ENCODE measurements at regions not wholly inside any gene's neighbourhood (a gene's known extent, or its start where the extent isn't known, plus 50 kb on each side); places are given as distances from the start of the nearest gene placed in this dataset.
"Not testable (repeated sequence)": the region's sequence is repeated elsewhere in the genome, so short reads cannot be mapped to it uniquely, and the experiment has no call there.

DNA sequence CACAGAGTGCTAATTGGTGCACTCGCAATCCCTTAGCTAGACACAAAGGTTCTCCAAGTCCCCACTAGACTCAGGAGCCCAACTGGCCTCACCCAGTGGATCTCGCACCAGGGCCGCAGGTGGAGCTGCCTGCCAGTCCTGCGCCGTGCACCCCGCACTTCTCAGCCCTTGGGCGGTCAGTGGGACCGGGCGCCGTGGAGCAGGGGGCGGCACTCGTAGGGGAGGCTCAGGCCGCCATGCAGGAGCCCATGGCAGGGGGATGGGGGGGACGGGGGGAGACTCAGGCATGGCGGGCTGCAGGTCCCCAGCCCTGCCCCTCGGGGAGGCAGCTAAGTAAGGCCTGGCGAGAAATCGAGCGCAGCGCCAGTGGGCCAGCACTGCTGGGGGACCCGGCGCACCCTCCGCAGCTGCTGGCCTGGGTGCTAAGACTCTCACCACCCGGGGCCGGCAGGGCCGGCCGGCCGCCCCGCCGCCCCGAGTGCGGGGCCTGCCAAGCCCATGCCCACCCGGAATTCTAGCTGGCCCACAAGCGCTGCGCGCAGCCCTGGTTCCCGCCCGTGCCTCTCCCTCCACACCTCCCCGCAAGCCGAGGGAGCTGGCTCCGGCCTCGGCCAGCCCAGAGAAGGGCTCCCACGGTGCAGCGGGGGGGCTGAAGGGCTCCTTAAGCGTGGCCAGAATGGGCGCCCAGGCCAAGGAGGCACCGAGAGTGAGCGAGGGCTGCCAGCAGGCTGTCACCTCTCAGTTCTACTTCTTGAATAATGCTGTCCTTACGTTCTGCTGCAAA is 258.2 kb downstream of the GALC start:
- not testable (repeated sequence) for H3K9me3 Mint-ChIP-seq; H3K36me3 Mint-ChIP-seq; ATAC-seq (replicated peaks)

DNA sequence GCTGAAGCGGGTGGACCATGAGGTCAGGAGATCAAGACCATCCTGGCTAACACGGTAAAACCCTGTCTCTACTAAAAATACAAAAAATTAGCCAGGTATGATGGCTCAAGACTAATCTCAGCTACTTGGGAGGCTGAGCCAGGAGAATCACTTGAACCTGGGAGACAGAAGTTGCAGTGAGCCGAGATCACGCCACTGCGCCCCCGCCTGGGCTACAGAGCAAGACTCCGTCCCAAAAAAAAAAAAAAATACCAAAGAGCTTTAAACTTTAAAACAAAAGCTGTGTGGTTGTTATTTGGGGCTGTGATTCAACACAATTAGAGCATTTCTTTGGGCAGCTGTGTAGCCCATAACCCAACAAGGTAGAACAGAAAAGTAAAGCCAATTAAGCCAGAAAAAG is 259.9 kb downstream of the GALC start:
- H3K36me3 Mint-ChIP-seq; DNase-seq; ATAC-seq (replicated peaks); H3K9me3 Mint-ChIP-seq; H3K4me3 Mint-ChIP-seq; H3K27ac Mint-ChIP-seq; H3K27me3 Mint-ChIP-seq; H3K4me1 Mint-ChIP-seq: not testable (repeated sequence)

More for the DNA sequence above, 258.2 kb downstream of the GALC start:
- not testable (repeated sequence) for H3K4me3 Mint-ChIP-seq, H3K27me3 Mint-ChIP-seq, DNase-seq, H3K27ac Mint-ChIP-seq, H3K4me1 Mint-ChIP-seq

DNA sequence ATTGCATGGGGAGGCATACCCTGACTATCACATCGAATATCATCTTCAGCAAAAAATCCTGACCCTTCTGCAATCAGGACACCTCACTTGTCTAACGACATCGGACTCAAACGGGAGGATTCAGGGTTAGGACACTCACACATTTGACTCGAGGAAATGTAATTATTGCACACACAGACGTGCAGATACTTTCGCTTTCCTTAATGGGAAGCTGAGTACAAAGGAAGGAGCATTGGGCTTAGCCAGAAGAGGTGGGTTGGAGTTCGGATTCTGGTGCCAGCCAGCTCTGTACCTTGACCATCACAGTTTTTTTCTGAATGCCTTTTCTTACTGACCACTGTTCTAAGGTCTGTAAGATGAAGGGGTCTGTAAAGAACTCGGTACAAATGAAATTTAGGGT is 260.4 kb downstream of the GALC start:
- Mint-ChIP-seq H3K9me3 (peaks cover 0 to 4% of the 10 kb centered on the region in 2 donors), H3K27ac (no peak overlapping the region), H3K36me3 (no peaks in the 10 kb centered on the region), H3K4me1 (no peaks in the 10 kb centered on the region), H3K27me3 (no peaks in the 10 kb centered on the region), H3K4me3 (no peak overlapping the region)
- no peak for ATAC-seq (replicated peaks)
- DNase-seq: no peak

GRCh38 chr14:87725318-87725717 is 267.7 kb downstream of the GALC start:
- H3K27ac Mint-ChIP-seq: no peak overlapping the region
- no peaks in the 10 kb centered on the region for H3K36me3 Mint-ChIP-seq
- DNase-seq: no peak
- no peaks in the 10 kb centered on the region for H3K4me1 Mint-ChIP-seq
- no peaks in the 10 kb centered on the region for H3K9me3 Mint-ChIP-seq
- no peak overlapping the region for H3K4me3 Mint-ChIP-seq
- ATAC-seq (replicated peaks): no peak
- no peaks in the 10 kb centered on the region for H3K27me3 Mint-ChIP-seq

GRCh38 chr14:87712396-87713090 is 280.4 kb downstream of the GALC start:
- no peak overlapping the region for H3K4me3 Mint-ChIP-seq
- H3K27me3 Mint-ChIP-seq: no peaks in the 10 kb centered on the region
- H3K36me3 Mint-ChIP-seq: no peaks in the 10 kb centered on the region
- H3K9me3 Mint-ChIP-seq: no peaks in the 10 kb centered on the region
- no peak overlapping the region for H3K27ac Mint-ChIP-seq
- no peaks in the 10 kb centered on the region for H3K4me1 Mint-ChIP-seq
- DNase-seq: no peak
- ATAC-seq (replicated peaks): no peak

GRCh38 chr14:87705439-87705896 is 287.5 kb downstream of the GALC start:
- DNase-seq (no peak), ATAC-seq (replicated peaks) (no peak)
- H3K27me3 Mint-ChIP-seq: no peaks in the 10 kb centered on the region
- no peak overlapping the region for H3K27ac Mint-ChIP-seq
- no peaks in the 10 kb centered on the region for H3K36me3 Mint-ChIP-seq
- H3K4me1 Mint-ChIP-seq: no peaks in the 10 kb centered on the region
- H3K4me3 Mint-ChIP-seq: no peak overlapping the region
- peaks cover 0 to 2% of the 10 kb centered on the region in 2 donors for H3K9me3 Mint-ChIP-seq

DNA sequence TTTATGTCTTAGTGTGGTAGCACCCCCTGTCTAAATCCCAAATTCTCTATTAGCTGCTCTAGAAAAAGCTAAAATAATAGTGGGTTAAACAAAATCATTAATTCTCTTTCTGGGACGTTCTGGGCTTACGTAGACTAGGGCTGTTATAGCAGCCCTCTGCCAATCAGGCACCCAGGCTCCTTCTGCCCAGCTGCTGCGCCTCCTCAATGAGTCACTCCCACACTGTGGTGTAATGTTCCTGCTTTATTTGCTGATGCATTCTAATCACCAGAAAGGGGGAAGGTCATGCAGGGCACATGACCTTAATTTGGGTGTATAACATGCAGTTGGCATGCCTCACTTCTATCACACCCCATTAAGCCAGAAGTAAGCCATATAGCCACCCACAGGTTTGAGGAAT is 294.5 kb downstream of the GALC start:
- Mint-ChIP-seq H3K4me3 (no peak overlapping the region), H3K27ac (no peak overlapping the region), H3K9me3 (peaks cover 0 to 1% of the 10 kb centered on the region in 2 donors), H3K4me1 (no peaks in the 10 kb centered on the region), H3K27me3 (no peaks in the 10 kb centered on the region), H3K36me3 (no peaks in the 10 kb centered on the region)
- ATAC-seq (replicated peaks) (no peak), DNase-seq (no peak)

DNA sequence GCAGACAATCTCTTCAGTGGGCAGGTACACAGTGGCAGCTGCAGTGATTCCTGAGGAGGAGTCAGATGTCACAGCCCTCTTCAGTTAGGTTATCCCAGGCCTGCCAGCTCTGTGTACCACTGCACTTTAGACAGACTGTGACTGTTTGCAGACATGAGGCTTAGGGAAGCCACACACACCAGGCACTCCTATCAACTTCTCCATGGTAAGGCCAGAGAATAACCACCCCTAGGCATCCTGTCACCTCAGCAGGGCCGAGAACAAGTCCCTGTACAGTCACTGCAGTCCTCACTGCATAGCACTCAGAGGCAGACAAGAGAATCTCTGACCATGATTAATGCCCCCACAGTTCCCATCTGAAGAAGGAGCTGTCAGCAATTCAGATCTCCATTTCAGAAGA is 296.5 kb downstream of the GALC start:
- Mint-ChIP-seq H3K4me3 (no peak overlapping the region), H3K27ac (no peak overlapping the region), H3K9me3 (peaks cover 0 to 1% of the 10 kb centered on the region in 2 donors), H3K27me3 (no peaks in the 10 kb centered on the region), H3K36me3 (no peaks in the 10 kb centered on the region), H3K4me1 (no peaks in the 10 kb centered on the region)
- DNase-seq (no peak), ATAC-seq (replicated peaks) (no peak)

DNA sequence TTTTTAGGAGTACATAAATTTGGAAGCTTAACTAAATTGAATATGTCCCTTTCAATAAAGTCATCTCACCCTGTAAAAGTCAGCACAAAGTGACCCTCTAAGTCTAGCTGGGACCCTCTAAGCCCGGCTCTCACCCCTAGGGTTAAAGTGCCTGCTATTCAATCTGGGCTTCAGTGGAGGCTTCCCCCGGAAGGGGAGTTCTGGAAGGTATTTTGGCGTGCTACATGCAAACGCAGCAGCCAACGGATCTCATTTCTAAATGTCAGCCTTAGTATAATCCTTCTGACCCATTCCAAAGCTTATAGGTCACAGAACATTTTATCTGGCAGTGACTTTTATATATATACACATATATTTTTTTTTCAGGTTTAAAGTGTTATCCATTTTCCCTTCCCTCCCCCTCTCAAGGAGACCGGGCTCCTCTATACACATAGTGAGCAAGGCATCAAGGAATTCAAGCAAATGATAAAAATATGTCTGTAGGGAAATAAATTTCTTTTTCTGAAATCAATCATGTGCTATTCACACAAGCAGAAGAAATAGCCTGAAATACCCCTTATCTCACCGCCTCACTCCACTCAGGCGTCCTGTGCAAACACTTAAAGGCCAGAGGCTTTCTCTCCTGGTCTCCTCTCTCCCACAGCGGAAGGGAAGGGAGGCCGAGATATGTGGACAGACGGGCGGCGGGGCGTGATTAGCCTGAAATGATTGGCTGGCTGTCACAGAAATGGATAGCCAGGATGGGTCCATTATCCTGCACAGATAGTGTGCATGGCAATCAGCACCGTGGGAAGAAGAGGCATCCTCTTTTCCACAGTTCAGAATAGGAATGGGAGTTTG is 301.7 kb downstream of the GALC start:
- no peak for DNase-seq
- Mint-ChIP-seq H3K27ac (no peak overlapping the region), H3K9me3 (peaks cover 0 to 1% of the 10 kb centered on the region in 2 donors), H3K27me3 (peaks cover 0 to 3% of the 10 kb centered on the region in 2 donors), H3K36me3 (no peaks in the 10 kb centered on the region), H3K4me3 (no peak overlapping the region), H3K4me1 (no peaks in the 10 kb centered on the region)
- no peak for ATAC-seq (replicated peaks)

- DNase-seq (no peak), ATAC-seq (replicated peaks) (no peak)
- peaks cover 0 to 3% of the 10 kb centered on the region in 2 donors for H3K27me3 Mint-ChIP-seq
- H3K36me3 Mint-ChIP-seq: no peaks in the 10 kb centered on the region
- no peak overlapping the region for H3K4me3 Mint-ChIP-seq
- H3K27ac Mint-ChIP-seq: no peak overlapping the region
- no peaks in the 10 kb centered on the region for H3K4me1 Mint-ChIP-seq
- H3K9me3 Mint-ChIP-seq: peaks cover 0 to 1% of the 10 kb centered on the region in 2 donors
Observed at GRCh38 chr14:87690076-87690613, 302.8 kb downstream of the GALC start.

GRCh38 chr14:87688524-87688923 is 304.5 kb downstream of the GALC start:
- DNase-seq (no peak), ATAC-seq (replicated peaks) (no peak)
- Mint-ChIP-seq H3K4me1 (no peaks in the 10 kb centered on the region), H3K36me3 (no peaks in the 10 kb centered on the region), H3K27ac (no peak overlapping the region), H3K9me3 (no peaks in the 10 kb centered on the region), H3K27me3 (peaks cover 0 to 3% of the 10 kb centered on the region in 2 donors), H3K4me3 (no peak overlapping the region)

DNA sequence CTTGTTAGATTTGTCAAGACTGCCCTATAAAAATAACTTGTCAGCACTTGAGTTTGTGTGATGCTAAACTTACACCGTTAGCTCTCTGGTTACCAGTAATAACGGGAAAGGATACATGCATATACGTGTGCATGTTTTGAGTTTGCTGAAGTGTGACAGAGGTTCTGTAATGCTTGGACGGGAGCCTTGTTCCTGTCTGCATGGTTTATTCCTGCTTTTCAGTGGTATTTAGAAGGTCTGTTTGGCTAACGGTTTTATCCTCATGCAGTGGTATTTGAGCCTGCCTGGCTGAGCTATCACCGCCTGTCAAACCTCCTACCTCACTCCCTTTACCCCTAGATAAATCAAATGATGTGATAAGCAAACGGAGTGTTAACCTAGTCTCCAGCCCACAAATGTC is 305.6 kb downstream of the GALC start:
- Mint-ChIP-seq H3K9me3 (no peaks in the 10 kb centered on the region), H3K27me3 (peaks cover 0 to 3% of the 10 kb centered on the region in 2 donors), H3K4me3 (no peak overlapping the region), H3K36me3 (no peaks in the 10 kb centered on the region), H3K27ac (no peak overlapping the region), H3K4me1 (no peaks in the 10 kb centered on the region)
- DNase-seq (no peak), ATAC-seq (replicated peaks) (no peak)

DNA sequence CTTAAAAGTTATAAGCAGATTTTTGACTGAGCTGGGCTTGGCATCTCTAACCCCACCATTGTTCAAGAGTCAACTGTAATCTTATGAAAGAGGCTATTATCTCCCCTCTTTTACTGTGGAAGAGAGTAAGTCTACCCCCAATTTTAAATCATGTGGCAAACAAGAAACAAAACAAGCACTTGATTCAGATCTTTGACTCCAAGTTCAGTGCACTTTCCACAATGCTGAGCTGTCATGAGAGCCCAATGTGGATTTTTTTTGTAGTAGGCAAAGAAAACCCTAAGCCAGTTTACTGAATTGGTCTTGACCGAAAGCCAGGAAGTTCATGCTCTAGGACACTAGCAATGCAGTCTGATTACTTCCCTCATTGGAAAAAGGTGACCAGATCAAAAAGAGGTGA is 306.2 kb downstream of the GALC start:
- Mint-ChIP-seq H3K27me3 (peaks cover 0 to 3% of the 10 kb centered on the region in 2 donors), H3K27ac (no peak overlapping the region), H3K4me3 (no peak overlapping the region), H3K36me3 (no peaks in the 10 kb centered on the region), H3K9me3 (no peaks in the 10 kb centered on the region), H3K4me1 (no peaks in the 10 kb centered on the region)
- DNase-seq (no peak), ATAC-seq (replicated peaks) (no peak)

DNA sequence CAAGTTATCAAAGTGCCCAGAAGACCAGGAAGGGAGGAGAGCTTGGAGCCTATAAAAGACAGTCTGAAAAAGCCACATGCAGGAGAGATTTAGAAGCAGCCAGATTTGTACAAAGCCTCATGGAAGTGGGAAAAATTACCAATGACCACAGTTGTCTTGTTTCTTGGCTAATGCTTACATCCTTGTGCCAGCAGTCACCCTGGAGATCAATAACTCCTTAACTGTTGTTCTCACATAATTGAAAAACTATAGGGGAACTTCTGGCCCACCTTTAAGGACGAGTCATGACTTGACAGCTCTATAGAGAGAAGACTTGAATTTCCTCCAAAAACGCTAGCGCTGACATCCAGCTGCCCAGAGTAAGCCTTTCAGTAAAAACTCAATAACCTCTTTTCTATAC is 313.1 kb downstream of the GALC start:
- DNase-seq (no peak), ATAC-seq (replicated peaks) (no peak)
- H3K36me3 Mint-ChIP-seq: no peaks in the 10 kb centered on the region
- peaks cover 0 to 1% of the 10 kb centered on the region in 2 donors for H3K9me3 Mint-ChIP-seq
- no peaks in the 10 kb centered on the region for H3K4me1 Mint-ChIP-seq
- H3K4me3 Mint-ChIP-seq: no peak overlapping the region
- no peak overlapping the region for H3K27ac Mint-ChIP-seq
- no peaks in the 10 kb centered on the region for H3K27me3 Mint-ChIP-seq
